ENCODE measurements at regions not wholly inside any gene's neighbourhood (a gene's known extent, or its start where the extent isn't known, plus 50 kb on each side); places are given as distances from the start of the nearest gene placed in this dataset.
"Not testable (repeated sequence)": the region's sequence is repeated elsewhere in the genome, so short reads cannot be mapped to it uniquely, and the experiment has no call there.

GRCh38 chr1:113185463-113186104, 112.6 kb downstream of the LRIG2 start:
- no peak for DNase-seq

GRCh38 chr1:113190078-113190477, 117.1 kb downstream of the LRIG2 start:
- DNase-seq: no peak

- DNase-seq: no peak
Observed at GRCh38 chr1:113190930-113191329, 117.9 kb downstream of the LRIG2 start.

GRCh38 chr1:113191579-113192076, 118.6 kb downstream of the LRIG2 start:
- no peak for DNase-seq

- no peak for DNase-seq
Observed at GRCh38 chr1:113192242-113192641, 119.2 kb downstream of the LRIG2 start.

- no peak for DNase-seq
Observed at GRCh38 chr1:113192980-113193379, 120.0 kb downstream of the LRIG2 start.

- peak; percentile 68 for DNase-seq
Observed at GRCh38 chr1:113194846-113195830, 122.1 kb downstream of the LRIG2 start.

GRCh38 chr1:113197719-113198330, 124.8 kb downstream of the LRIG2 start:
- DNase-seq: no peak

- no peak for DNase-seq
Observed at GRCh38 chr1:113198806-113199205, 125.8 kb downstream of the LRIG2 start.

- no peak for DNase-seq
Observed at GRCh38 chr1:113199760-113200455, 126.9 kb downstream of the LRIG2 start.

- DNase-seq: no peak
Observed at GRCh38 chr1:113201560-113201959, 128.6 kb downstream of the LRIG2 start.

- no peak for DNase-seq
Observed at GRCh38 chr1:113205980-113206766, 133.2 kb downstream of the LRIG2 start.

GRCh38 chr1:113207019-113207418, 134.0 kb downstream of the LRIG2 start:
- peak; percentile 42 for DNase-seq

GRCh38 chr1:113207457-113207856, 134.5 kb downstream of the LRIG2 start:
- DNase-seq: peak; percentile 57

GRCh38 chr1:113208425-113208824, 135.4 kb downstream of the LRIG2 start:
- not testable (repeated sequence) for DNase-seq

GRCh38 chr1:113210248-113210647, 137.2 kb downstream of the LRIG2 start:
- no peak for DNase-seq

- DNase-seq: no peak
Observed at GRCh38 chr1:113211467-113211866, 138.5 kb downstream of the LRIG2 start.

- DNase-seq: no peak
Observed at GRCh38 chr1:113215015-113215414, 142.0 kb downstream of the LRIG2 start.

GRCh38 chr1:113216664-113217063, 143.7 kb downstream of the LRIG2 start:
- no peak for DNase-seq

GRCh38 chr1:113217447-113218208, 144.6 kb downstream of the LRIG2 start:
- no peak for DNase-seq

- DNase-seq: no peak
Observed at GRCh38 chr1:113219377-113219776, 146.4 kb downstream of the LRIG2 start.

Measured in retina (tissue), 1 donor.